Panc1 (cell line): ENCODE measurements at regions not wholly inside any gene's neighbourhood (a gene's known extent, or its start where the extent isn't known, plus 50 kb on each side); places are given as distances from the start of the nearest gene placed in this dataset.

Source experiments
- ATAC-seq: fragments of 200-7000 bp; cut with Tn5 transposase; 2 replicates; pipeline ENCODE4 v1.9.1; 2020; ENCODE audit warnings: mild to moderate bottlenecking, moderate library complexity
- BruUV-seq: library from RNA; stranded (reverse); fragments of 400-500 nt; replicated peaks from 2 replicates; lab custom pipeline; 2021; lab: Mats Ljungman, UMichigan
- CTCF ChIA-PET: fragments of 300-600 bp; sonication (Branson Sonifier 250); formaldehyde crosslinking; loops from one replicate; lab custom pipeline; 2022; ENCODE audit warnings: antibody characterized with exemption; lab: Charles Lee
- POLR2A ChIA-PET: fragments of 300-600 bp; sonication (Branson Sonifier 250); formaldehyde crosslinking; loops from one replicate; lab custom pipeline; 2022; ENCODE audit warnings: antibody characterized with exemption; lab: Charles Lee
- DNase-seq: peaks from one replicate; pipeline ENCODE4 v3.0.0-alpha.2; 2010; ENCODE audit warnings: low read depth, low spot score
- H3K27ac ChIP-seq: 2 replicates; pipeline ENCODE4 v1.5.1; 2011; ENCODE audit warnings: mild to moderate bottlenecking, low read length, inconsistent platforms
- H3K27me3 ChIP-seq: fragments of 200-500 bp; sonication (Bioruptor generic); 2 replicates; pipeline ENCODE4 v1.6.0; 2014; ENCODE audit warnings: low read length, inconsistent platforms; ENCODE audit not compliant: control insufficient read depth, insufficient read depth
- H3K36me3 ChIP-seq: fragments of 200-500 bp; sonication (Bioruptor generic); 2 replicates; pipeline ENCODE4 v1.5.1; 2014; ENCODE audit warnings: inconsistent platforms, mild to moderate bottlenecking, low read length, moderate library complexity; ENCODE audit not compliant: control insufficient read depth, insufficient read depth
- H3K4me1 ChIP-seq: 2 replicates; pipeline ENCODE4 v1.5.1; 2011; ENCODE audit warnings: inconsistent platforms, mild to moderate bottlenecking, low read length, moderate library complexity; ENCODE audit not compliant: control insufficient read depth, insufficient read depth
- H3K4me3 ChIP-seq, 2 experiments: 2 replicates each; pipeline ENCODE4 v1.5.1; 2011 to 2012; ENCODE audit warnings: low read depth in 2 of 2, low read length in 2 of 2, mild to moderate bottlenecking in 2 of 2, inconsistent platforms in 1 of 2, moderate library complexity in 1 of 2
- H3K9me3 ChIP-seq: fragments of 200-500 bp; sonication (Bioruptor generic); 2 replicates; pipeline ENCODE4 v1.5.1; 2014; ENCODE audit warnings: low read depth, mild to moderate bottlenecking, inconsistent platforms, low read length, moderate library complexity; ENCODE audit not compliant: control insufficient read depth, insufficient read depth
- POLR2AphosphoS5 ChIP-seq: IDR thresholded peaks from 2 replicates; pipeline ENCODE4 v1.6.1; 2012; ENCODE audit warnings: mild to moderate bottlenecking, low read depth, low read length, moderate library complexity
- SIN3A ChIP-seq: IDR thresholded peaks from 2 replicates; pipeline ENCODE4 v1.6.1; 2012; ENCODE audit warnings: low read depth, mild to moderate bottlenecking, low read length, moderate library complexity, borderline replicate concordance; ENCODE audit not compliant: insufficient read depth
- TCF7L2 ChIP-seq: IDR thresholded peaks from 2 replicates; pipeline ENCODE4 v1.6.1; 2011; ENCODE audit warnings: mild to moderate bottlenecking, low read depth, low read length, inconsistent platforms
- in situ Hi-C: cut with HindIII; loops from 2 replicates; pipeline ENCODE4 v1.10.0; 2016; ENCODE audit warnings: low sequenced_read_pairs, low pct_unique_long_range_greater_than_20kb
- intact Hi-C: fragments of 100-400 bp; cut with micrococcal nuclease; formaldehyde crosslinking; loops from one replicate; pipeline ENCODE4 v1.10.0; 2022; ENCODE audit not compliant: unreplicated experiment
- TF ChIP-seq, protein P1 (sequence below): fragments of 450-650 bp; IDR thresholded peaks from 2 replicates; pipeline ENCODE4 v1.5.1; 2017; ENCODE audit warnings: mild to moderate bottlenecking
- TF ChIP-seq, protein P2 (sequence below), 2 experiments: IDR thresholded peaks; 2 replicates each; pipeline ENCODE4 v1.6.1; 2011 to 2012; ENCODE audit warnings: low read depth in 2 of 2, control low read depth in 1 of 2, low read length in 1 of 2, mild to moderate bottlenecking in 1 of 2, moderate library complexity in 1 of 2; ENCODE audit not compliant: insufficient read depth in 1 of 2

DNA sequence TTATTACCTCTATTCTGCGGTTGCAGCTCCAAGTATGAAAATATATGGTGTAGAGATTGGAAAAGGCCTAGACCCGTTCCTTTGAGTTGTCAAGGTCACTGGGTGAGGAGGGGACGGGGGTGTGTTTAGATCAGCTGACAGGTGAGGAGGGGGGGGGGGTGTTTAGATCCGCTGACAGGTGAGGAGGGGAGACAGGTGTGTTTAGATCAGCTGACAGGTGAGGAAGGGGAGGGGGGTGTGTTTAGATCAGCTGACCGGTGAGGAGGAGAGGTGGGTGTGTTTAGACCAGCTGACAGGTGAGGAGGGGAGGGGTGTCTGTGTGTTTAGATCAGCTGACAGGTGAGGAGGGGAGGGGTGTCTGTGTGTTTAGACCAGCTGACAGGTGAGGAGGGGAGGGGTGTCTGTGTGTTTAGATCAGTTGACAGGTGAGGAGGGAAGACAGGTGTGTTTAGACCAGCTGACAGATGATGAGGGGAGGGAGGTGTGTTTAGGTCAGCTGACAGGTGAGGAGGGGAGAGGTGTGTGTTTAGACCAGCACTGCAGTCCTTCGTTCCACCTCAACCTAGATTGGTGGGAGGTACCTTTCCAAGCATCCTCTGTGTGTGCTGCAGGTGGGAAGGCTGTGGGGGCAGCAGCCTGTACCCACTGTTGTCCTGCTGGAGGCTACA, 655.0 kb upstream of the ADARB2 start:
- Histone ChIP-seq H3K4me3 (no peak overlapping the region), H3K36me3 (no peaks in the 10 kb centered on the region), H3K27me3 (0 out of 2 replicates have a peak, but pooled peaks cover 2% of the 10 kb centered on the region), H3K27ac (no peak overlapping the region), H3K9me3 (no peaks in the 10 kb centered on the region), H3K4me1 (no peaks in the 10 kb centered on the region)
- in situ Hi-C loops = no loop called here
- POLR2A ChIA-PET = interaction anchor here (0.6 kb wide), 1 partner anchor 700 kb away, joined by 4 read pairs; no protein-coding TSS in a partner anchor
- BruUV-seq = no TSS peak
- ATAC-seq (no peak), DNase-seq (no peak)
- intact Hi-C loops = no loop called here
- CTCF ChIA-PET = no interaction called here
- TF ChIP-seq SIN3A = no peak
- no peak for TF ChIP-seq TCF7L2
- TF ChIP-seq, protein P1, sequence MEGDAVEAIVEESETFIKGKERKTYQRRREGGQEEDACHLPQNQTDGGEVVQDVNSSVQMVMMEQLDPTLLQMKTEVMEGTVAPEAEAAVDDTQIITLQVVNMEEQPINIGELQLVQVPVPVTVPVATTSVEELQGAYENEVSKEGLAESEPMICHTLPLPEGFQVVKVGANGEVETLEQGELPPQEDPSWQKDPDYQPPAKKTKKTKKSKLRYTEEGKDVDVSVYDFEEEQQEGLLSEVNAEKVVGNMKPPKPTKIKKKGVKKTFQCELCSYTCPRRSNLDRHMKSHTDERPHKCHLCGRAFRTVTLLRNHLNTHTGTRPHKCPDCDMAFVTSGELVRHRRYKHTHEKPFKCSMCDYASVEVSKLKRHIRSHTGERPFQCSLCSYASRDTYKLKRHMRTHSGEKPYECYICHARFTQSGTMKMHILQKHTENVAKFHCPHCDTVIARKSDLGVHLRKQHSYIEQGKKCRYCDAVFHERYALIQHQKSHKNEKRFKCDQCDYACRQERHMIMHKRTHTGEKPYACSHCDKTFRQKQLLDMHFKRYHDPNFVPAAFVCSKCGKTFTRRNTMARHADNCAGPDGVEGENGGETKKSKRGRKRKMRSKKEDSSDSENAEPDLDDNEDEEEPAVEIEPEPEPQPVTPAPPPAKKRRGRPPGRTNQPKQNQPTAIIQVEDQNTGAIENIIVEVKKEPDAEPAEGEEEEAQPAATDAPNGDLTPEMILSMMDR = no peak
- no peak for TF ChIP-seq POLR2AphosphoS5
- TF ChIP-seq, protein P2, sequence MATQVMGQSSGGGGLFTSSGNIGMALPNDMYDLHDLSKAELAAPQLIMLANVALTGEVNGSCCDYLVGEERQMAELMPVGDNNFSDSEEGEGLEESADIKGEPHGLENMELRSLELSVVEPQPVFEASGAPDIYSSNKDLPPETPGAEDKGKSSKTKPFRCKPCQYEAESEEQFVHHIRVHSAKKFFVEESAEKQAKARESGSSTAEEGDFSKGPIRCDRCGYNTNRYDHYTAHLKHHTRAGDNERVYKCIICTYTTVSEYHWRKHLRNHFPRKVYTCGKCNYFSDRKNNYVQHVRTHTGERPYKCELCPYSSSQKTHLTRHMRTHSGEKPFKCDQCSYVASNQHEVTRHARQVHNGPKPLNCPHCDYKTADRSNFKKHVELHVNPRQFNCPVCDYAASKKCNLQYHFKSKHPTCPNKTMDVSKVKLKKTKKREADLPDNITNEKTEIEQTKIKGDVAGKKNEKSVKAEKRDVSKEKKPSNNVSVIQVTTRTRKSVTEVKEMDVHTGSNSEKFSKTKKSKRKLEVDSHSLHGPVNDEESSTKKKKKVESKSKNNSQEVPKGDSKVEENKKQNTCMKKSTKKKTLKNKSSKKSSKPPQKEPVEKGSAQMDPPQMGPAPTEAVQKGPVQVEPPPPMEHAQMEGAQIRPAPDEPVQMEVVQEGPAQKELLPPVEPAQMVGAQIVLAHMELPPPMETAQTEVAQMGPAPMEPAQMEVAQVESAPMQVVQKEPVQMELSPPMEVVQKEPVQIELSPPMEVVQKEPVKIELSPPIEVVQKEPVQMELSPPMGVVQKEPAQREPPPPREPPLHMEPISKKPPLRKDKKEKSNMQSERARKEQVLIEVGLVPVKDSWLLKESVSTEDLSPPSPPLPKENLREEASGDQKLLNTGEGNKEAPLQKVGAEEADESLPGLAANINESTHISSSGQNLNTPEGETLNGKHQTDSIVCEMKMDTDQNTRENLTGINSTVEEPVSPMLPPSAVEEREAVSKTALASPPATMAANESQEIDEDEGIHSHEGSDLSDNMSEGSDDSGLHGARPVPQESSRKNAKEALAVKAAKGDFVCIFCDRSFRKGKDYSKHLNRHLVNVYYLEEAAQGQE (IDR thresholded peaks at IDR 0.05; ENCODE audit: insufficient read depth in 1 of 2, low read depth in 2 of 2, low read length in 1 of 2) = no peak

DNA sequence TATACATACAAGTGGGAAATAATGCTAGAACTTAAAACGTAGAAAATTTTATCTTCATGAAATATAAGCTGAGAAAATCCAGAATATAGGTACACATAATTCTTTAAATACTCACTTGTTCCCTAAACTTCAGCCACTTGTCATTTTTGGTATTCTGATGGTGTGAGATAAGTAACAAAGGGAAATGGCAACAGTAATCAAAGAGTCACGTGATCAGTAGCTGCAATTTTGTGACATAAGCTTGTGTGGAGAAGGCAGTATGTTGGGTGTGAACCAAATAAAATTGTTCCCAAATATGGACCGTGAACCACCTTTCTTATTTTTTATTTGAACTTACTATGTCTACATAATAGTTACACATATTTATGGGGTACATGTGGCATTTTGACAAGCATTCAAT, 650.3 kb upstream of the ADARB2 start:
- Histone ChIP-seq H3K4me1 (no peaks in the 10 kb centered on the region), H3K27ac (no peak overlapping the region), H3K27me3 (0 out of 2 replicates have a peak, but pooled peaks cover 2% of the 10 kb centered on the region), H3K36me3 (no peaks in the 10 kb centered on the region), H3K9me3 (no peaks in the 10 kb centered on the region), H3K4me3 (no peak overlapping the region)
- no TSS peak for BruUV-seq
- DNase-seq (no peak), ATAC-seq (no peak)
- no peak for TF ChIP-seq TCF7L2
- no peak for TF ChIP-seq SIN3A
- TF ChIP-seq POLR2AphosphoS5 = no peak
- TF ChIP-seq, protein P2 (IDR thresholded peaks at IDR 0.05; ENCODE audit: insufficient read depth in 1 of 2, low read depth in 2 of 2, low read length in 1 of 2) = no peak
- intact Hi-C loops = no loop called here
- ChIA-PET POLR2A (no interaction called here), CTCF (no interaction called here)
- in situ Hi-C loops = no loop called here
